Lower leg skin (tissue), 3 donors: ENCODE measurements at regions not wholly inside any gene's neighbourhood (a gene's known extent, or its start where the extent isn't known, plus 50 kb on each side); places are given as distances from the start of the nearest gene placed in this dataset.

Experiments
- CTCF ChIP-seq, 3 donors: fragments of 450-650 bp; IDR thresholded peaks; one replicate each; pipeline ENCODE4 v1.5.1; 2016; ENCODE audit warnings: antibody characterized with exemption in 3 of 3, mild to moderate bottlenecking in 3 of 3, moderate library complexity in 2 of 3
- POLR2A ChIP-seq, 2 donors: fragments of 450-650 bp; IDR thresholded peaks; one replicate each; pipeline ENCODE4 v1.6.1; 2016 to 2017; ENCODE audit warnings: antibody characterized with exemption in 2 of 2, mild to moderate bottlenecking in 1 of 2, moderate library complexity in 1 of 2

- TF ChIP-seq POLR2A (IDR thresholded peaks at IDR 0.05) (no peak), CTCF (IDR thresholded peaks at IDR 0.05) (no peak)
Measured at GRCh38 chr13:83065108-83065507, 817.2 kb downstream of the SLITRK1 start.
